Right atrium auricular region (tissue), 2 donors: ENCODE measurements at regions not wholly inside any gene's neighbourhood (a gene's known extent, or its start where the extent isn't known, plus 50 kb on each side); places are given as distances from the start of the nearest gene placed in this dataset.

Source experiments
- DNase-seq: peaks from one replicate; pipeline ENCODE4 v3.0.0-alpha.2; 2019; ENCODE audit warnings: low spot score
- H3K27ac ChIP-seq, 2 donors: fragments of 200-600 bp; sonication (generic); 1 replicate in 1 of 2; 2 replicates in 1 of 2; pipeline ENCODE4 v1.5.1; 2016 to 2019
- H3K27me3 ChIP-seq, 2 donors: fragments of 200-600 bp; sonication (generic); one replicate each; pipeline versions ENCODE4 v1.5.1 to v1.6.0; 2017 to 2019
- H3K36me3 ChIP-seq: fragments of 200-600 bp; sonication (generic); one replicate; pipeline ENCODE4 v1.5.1; 2016
- H3K4me1 ChIP-seq, 2 donors: fragments of 200-600 bp; sonication (generic); one replicate each; pipeline versions ENCODE4 v1.5.1 to v1.6.0; 2017 to 2019
- H3K4me3 ChIP-seq, 2 donors: fragments of 200-600 bp; sonication (generic); 1 replicate in 1 of 2; 2 replicates in 1 of 2; pipeline ENCODE4 v1.5.1; 2017 to 2019; ENCODE audit warnings: mild to moderate bottlenecking in 1 of 2, moderate library complexity in 1 of 2
- H3K9me3 ChIP-seq, 2 donors: fragments of 200-600 bp; sonication (generic); one replicate each; pipeline ENCODE4 v1.5.1; 2019
- CTCF ChIP-seq, 2 donors: fragments of 200-600 bp; sonication (generic); IDR thresholded peaks; one replicate each; pipeline ENCODE4 v1.5.1; 2019; ENCODE audit warnings: antibody characterized with exemption in 2 of 2

GRCh38 chr10:128542659-128543058 is 416.4 kb upstream of the MKI67 start:
- no peak overlapping the region for H3K27ac ChIP-seq
- H3K4me3 ChIP-seq: no peak overlapping the region
- no peak for DNase-seq
- no peaks in the 10 kb centered on the region for H3K36me3 ChIP-seq
- no peaks in the 10 kb centered on the region for H3K27me3 ChIP-seq
- peaks cover 0 to 16% of the 10 kb centered on the region in 2 donors for H3K4me1 ChIP-seq
- TF ChIP-seq CTCF (IDR thresholded peaks at IDR 0.05): no peak
- no peaks in the 10 kb centered on the region for H3K9me3 ChIP-seq

GRCh38 chr10:128543151-128543550 is 416.9 kb upstream of the MKI67 start:
- Histone ChIP-seq H3K27ac (no peak overlapping the region), H3K9me3 (no peaks in the 10 kb centered on the region), H3K27me3 (no peaks in the 10 kb centered on the region), H3K4me1 (peaks cover 0 to 16% of the 10 kb centered on the region in 2 donors), H3K4me3 (no peak overlapping the region), H3K36me3 (no peaks in the 10 kb centered on the region)
- no peak for DNase-seq
- TF ChIP-seq CTCF (IDR thresholded peaks at IDR 0.05): no peak

GRCh38 chr10:128545216-128545615 is 419.0 kb upstream of the MKI67 start:
- H3K9me3 ChIP-seq: no peaks in the 10 kb centered on the region
- H3K4me1 ChIP-seq: peaks cover 0 to 14% of the 10 kb centered on the region in 2 donors
- no peak overlapping the region for H3K4me3 ChIP-seq
- no peaks in the 10 kb centered on the region for H3K36me3 ChIP-seq
- no peak for TF ChIP-seq CTCF (IDR thresholded peaks at IDR 0.05)
- no peaks in the 10 kb centered on the region for H3K27me3 ChIP-seq
- H3K27ac ChIP-seq: no peak overlapping the region
- no peak for DNase-seq

GRCh38 chr10:128546651-128547165 is 420.5 kb upstream of the MKI67 start:
- Histone ChIP-seq H3K36me3 (no peaks in the 10 kb centered on the region), H3K27me3 (no peaks in the 10 kb centered on the region), H3K27ac (no peak overlapping the region), H3K4me3 (no peak overlapping the region), H3K4me1 (peaks cover 0 to 4% of the 10 kb centered on the region in 2 donors), H3K9me3 (no peaks in the 10 kb centered on the region)
- no peak for TF ChIP-seq CTCF (IDR thresholded peaks at IDR 0.05)
- DNase-seq: no peak

- H3K36me3 ChIP-seq: no peaks in the 10 kb centered on the region
- no peak for DNase-seq
- no peak for TF ChIP-seq CTCF (IDR thresholded peaks at IDR 0.05)
- H3K27me3 ChIP-seq: no peaks in the 10 kb centered on the region
- no peak overlapping the region for H3K27ac ChIP-seq
- H3K4me3 ChIP-seq: no peak overlapping the region
- H3K9me3 ChIP-seq: no peaks in the 10 kb centered on the region
- H3K4me1 ChIP-seq: no peaks in the 10 kb centered on the region
These were observed 422.9 kb upstream of the MKI67 start for GRCh38 chr10:128549101-128549608.

GRCh38 chr10:128550045-128550444 is 423.8 kb upstream of the MKI67 start:
- no peak overlapping the region for H3K4me3 ChIP-seq
- DNase-seq: no peak

More at GRCh38 chr10:128550045-128550444, 423.8 kb upstream of the MKI67 start:
- Histone ChIP-seq H3K4me1 (no peaks in the 10 kb centered on the region), H3K27ac (no peak overlapping the region), H3K27me3 (no peaks in the 10 kb centered on the region), H3K9me3 (no peaks in the 10 kb centered on the region), H3K36me3 (no peaks in the 10 kb centered on the region)
- TF ChIP-seq CTCF (IDR thresholded peaks at IDR 0.05): no peak
